SHP77 (cell line): ENCODE measurements at regions not wholly inside any gene's neighbourhood (a gene's known extent, or its start where the extent isn't known, plus 50 kb on each side); places are given as distances from the start of the nearest gene placed in this dataset.
"Not testable (repeated sequence)": the region's sequence is repeated elsewhere in the genome, so short reads cannot be mapped to it uniquely, and the experiment has no call there.

Experiments used
- DNase-seq, 2 experiments: peaks; one replicate each; lab custom pipeline; 2025; lab: John Stamatoyannopoulos, UW

DNA sequence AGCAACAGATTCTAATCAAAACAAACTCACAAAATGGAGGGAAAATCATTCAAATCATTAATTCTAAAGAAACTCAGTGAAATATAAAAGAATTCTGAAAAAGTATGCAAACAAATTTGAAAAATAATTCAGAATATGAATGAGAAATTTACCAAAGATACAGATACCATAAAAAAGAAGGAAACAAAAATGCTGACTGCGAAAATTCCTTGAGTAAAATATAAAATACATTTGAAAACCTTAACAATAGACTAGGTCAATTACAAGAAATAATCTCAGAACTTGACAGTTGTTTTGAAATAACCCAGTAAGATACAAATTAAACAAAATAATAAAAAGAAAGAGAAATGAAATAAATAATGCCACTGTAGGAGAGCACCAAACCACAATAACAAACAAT, 1289.0 kb downstream of the SLITRK1 start:
- DNase-seq, result no peak

DNA sequence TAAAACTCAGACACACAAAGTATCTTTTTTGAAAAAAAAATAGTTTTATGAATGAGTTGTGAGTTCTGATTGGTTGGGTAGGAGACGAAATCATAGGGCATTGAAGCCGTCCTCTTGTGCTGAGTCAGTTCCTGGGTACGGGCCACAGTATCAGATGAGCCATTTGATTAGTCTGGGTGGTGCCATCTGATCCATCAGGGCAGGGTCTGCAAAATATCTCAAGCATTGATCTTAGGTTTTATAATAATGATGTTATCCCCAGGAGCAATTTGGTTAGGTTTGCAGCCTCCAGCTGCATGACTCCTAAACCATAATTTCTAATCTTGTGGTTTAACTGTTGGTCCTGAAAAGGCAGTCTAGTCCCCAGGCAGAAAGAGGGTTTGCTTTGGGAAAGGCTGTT, 1310.6 kb downstream of the SLITRK1 start:
- DNase-seq, result no peak

DNA sequence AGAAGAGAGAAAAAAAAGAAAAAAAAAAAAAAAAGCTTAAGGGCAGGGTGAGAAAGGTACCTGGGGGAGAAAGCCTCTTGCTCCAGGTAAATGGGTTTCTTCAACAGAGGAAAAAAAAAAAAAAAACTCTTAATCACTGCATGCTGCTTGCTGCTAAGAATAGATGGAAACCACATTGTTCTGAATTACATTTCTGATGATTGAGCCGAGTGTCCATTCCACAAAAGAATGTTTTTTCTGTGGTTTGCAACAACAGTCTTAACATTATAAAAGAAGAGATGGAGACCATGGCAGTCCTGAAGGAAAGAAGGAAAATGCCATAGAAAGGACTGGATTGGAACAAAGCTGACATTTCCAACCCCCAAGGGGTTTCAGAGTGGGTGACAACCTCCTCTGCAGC, 1312.7 kb downstream of the SLITRK1 start:
- no peak for DNase-seq

DNA sequence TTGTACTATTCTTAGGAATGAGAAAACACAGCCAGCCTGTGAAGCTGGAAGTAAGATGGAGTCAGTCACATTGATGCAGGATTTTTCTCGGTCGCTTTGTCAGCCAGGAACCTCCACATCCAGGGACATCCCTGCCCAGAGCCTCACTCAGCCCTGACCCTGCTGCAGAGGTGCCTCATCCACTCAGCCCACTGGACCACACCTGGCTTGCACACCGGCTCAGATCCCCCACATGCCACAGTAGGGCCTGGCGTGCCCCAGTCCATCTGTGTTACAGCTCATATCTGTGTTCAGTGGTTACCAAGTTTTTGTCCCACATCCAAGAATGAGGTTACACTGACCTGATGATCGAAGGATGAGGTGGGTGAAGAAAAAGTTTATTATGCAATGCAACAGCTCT, 1315.4 kb downstream of the SLITRK1 start:
- no peak for DNase-seq

DNA sequence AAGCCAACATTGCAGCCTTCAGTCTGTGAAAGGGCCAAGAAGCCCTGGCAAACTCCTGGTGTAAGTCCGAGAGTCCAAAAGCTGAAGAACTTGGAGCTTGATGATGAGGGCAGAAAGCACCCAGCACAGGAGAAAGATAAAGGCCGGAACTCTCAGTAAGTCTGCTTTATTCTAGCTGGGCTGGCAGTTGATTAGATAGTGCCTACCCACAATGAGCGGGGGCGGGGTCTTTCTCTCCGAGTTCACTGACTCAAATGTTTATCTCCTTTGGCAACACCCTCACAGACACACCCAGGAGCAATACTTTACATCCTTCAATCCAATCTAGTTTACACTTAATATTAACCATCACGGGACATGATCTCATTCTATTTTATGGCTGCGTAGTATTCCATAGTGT, 1317.1 kb downstream of the SLITRK1 start:
- no peak for DNase-seq

DNA sequence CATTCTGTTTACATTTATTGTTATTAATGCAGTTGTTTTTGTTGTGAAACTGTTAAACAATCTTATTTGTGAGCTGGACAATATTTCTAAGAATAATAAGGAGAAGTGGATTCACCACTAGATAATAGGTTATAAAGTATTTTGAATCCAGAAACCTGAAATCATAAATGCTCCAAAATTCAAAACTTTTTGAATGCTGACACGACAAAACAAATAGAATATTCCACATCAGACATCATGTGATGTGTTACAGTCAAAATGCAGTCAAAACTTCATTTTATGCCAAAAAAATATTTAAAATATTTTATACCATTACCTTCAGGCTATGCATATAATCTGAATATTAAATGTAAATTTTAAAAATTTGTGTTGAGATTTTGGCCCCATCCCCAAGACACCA, 1321.4 kb downstream of the SLITRK1 start:
- DNase-seq, result no peak

DNA sequence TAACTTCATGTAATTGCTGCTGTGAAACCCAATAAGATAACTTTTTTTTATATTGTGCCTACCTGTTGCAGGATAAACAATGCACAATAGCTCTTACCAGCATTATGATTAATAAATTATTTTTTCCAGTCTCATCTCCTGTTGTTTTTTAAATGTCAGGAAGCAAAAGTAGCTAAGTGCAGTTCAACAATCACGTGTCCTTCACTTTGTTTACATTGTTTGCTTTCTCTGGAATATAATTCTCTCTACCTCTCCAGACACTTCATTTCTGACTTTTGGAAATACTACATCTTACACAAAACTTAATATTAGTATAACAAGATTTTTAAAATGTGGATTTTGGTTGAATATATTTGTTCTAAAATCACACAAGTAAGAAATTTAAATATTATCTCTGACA, 1359.4 kb downstream of the SLITRK1 start:
- DNase-seq, result no peak

DNA sequence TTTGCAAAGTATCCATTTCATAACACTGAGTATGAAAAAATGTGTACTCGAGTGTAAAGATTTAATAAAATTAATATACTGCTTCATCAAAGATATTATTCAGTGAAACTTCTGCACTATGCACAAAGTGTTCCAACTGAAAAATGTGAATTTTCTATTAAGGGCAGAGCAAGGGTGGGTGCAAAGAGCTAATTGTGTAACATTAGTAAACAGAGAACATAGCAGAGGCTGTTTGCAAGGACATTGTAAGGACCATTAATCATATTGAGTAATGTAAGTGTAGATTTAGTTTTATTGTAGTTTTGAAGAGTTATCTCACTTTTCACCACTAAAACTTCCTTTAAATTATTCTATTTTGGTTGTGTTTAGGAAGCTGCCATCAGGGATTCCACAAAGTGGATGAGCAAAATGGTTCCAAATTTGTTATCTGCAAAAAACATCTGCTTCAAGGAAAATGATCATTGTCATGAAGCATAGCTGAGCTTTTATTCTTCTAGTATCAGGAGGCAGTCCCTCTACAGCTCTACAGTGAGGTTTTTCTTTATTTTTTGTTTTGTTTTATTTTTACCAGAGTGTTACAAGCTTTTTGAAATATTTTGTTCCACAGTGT, 1375.4 kb downstream of the SLITRK1 start:
- no peak for DNase-seq

DNA sequence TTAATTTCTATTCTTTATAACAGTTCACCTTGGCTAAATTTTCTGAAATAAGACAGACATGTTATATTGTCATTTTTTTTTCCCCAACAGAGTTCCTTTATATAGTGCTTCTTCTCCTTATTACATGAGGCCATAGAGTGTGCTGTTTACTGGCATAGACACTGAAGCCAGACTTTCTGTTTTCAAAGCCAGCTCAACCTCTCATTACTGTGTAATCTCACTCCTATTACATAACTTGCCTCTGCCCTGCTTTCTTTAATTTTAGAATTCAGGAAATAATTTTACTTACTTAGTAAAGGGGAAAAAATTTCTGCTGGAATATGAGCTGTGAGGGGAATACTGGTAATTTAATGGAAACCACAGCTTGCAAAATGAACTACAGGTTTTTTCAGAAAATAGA, 1380.4 kb downstream of the SLITRK1 start:
- DNase-seq, result no peak

DNA sequence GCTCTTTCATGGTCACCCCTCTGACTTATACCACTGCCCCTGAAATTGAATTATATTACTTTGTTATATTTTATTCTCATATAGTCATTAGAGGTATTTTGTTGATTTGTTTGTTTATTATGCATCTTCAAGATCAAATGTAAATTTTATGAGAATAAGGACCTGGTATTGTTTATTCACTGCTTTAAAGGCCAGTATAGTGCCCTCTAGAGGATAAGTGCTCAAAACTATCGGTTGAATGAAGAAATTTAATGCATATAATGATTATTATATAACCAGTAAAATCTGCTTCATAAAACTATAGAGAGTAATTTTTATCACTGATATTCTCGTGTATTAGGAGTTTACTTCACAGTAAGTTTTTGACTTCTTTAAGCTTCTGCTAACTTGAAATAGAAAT, 1401.9 kb downstream of the SLITRK1 start:
- DNase-seq, result no peak

DNA sequence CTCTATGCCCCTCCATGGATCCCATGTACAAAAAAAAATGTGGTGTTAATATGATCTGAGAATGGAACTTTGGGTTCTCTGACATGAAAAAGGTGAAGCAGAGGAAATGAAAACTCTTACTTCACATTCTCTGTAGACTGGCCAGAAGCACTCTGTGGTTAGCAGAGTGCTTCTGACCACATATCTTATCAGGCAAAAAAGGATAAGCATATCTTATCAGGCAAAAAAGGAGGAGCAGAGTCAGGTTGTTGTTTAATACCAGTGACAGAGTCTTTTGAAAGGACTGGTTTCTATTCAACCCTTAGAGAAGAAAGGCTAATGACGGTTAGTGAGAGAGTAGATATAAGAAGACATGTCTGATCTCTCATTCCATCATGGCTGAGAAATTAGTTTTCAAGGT, 1404.8 kb downstream of the SLITRK1 start:
- no peak for DNase-seq

DNA sequence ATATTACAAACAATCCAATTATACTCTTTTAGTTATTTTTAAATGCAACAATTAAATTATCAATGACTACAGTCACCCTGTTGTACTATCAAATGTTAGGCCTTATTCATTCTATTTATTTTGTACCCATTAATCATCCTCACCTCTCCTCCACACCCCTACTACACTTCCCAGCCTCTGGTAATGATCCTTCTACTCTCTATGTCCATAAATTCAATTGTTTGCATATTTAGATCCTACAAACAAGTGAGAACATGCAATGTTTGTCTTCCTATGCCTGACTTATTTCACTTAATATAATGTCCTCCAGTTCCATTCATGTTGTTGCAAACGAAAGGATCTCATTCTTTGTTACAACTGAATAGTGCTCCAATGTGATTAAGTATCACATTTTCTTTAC, 1414.6 kb downstream of the SLITRK1 start:
- no peak for DNase-seq

DNA sequence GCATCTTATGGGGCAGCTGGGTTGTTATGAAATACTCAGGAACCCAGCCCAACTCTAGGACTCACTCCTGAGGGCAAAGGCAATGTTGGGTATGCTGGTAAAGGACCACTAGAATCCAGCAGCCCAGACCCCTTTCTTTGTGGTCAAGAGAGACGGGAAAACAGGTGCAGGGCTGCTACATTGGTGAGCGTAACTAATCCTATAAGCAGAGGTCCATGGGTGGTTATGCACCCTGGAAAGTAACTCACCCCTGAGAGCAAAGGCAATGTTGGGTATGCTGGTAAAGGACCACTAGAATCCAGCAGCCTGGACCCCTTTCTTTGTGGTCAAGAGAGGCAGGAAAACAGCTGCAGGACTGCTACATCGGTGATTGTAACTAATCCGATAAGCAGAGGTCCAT, 1422.7 kb downstream of the SLITRK1 start:
- not testable (repeated sequence) for DNase-seq

DNA sequence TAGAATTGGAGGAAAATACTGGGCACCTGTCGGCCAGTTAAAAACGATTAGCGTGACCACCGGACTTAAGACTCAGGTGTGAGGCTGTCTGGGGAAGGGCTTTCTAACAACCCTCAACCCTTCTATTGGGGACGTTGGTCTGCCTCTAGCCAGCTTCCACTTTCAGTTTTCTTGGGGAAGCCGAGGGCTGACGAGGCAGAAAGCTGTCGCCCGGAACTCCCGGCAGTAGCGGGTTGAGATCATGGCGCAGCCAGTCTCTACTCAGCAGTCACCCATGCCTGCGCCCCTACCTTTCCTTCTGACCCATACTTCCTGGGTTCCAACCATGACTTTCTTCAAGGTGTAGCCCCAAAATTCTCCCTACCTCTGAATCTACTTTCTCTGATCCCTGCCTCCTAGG, 1424.1 kb downstream of the SLITRK1 start:
- no peak for DNase-seq

DNA sequence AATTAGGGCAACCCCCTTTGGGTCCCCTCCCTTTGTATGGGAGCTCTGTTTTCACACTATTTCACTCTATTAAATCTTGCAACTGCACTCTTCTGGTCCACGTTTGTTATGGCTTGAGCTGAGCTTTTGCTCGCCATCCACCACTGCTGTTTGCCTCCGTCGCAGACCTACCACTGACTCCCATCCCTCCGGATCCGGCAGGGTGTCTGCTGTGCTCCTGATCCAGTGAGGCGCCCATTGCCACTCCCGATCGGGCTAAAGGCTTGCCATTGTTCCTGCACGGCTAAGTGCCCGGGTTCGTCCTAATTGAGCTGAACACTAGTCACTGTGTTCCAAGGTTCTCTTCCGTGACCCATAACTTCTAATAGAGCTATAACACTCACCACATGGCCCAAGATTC, 1424.7 kb downstream of the SLITRK1 start:
- DNase-seq, result not testable (repeated sequence)

DNA sequence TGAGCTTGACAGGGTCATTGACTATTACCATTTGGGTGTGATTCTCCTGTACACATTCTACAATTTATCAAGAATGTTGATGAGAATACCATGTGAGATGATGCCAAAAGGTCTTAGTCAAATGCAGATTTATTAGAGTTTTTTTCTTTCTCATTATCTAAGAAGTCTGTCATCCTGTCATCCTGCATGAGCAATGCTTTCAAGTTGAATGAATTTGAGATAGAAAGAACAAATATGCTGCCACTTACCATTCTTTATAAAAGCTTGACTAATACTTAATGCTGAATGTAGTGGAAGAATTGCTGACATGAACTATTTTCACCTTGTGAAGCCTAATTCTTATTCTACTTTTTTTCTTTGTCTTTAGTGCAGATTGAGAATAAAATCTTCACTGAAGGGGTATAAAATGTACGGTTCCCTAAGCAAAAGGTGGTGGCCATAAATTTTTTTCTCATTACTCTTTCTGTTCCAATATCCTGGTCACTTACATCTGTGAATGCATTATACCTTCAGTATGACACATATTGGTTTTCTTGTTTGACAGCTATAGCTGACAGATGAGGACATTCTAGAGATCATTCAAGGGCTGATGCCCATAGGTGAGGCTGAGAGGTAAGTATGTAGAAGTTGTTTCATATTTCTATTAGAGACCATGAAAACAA, 1434.7 kb downstream of the SLITRK1 start:
- no peak for DNase-seq

DNA sequence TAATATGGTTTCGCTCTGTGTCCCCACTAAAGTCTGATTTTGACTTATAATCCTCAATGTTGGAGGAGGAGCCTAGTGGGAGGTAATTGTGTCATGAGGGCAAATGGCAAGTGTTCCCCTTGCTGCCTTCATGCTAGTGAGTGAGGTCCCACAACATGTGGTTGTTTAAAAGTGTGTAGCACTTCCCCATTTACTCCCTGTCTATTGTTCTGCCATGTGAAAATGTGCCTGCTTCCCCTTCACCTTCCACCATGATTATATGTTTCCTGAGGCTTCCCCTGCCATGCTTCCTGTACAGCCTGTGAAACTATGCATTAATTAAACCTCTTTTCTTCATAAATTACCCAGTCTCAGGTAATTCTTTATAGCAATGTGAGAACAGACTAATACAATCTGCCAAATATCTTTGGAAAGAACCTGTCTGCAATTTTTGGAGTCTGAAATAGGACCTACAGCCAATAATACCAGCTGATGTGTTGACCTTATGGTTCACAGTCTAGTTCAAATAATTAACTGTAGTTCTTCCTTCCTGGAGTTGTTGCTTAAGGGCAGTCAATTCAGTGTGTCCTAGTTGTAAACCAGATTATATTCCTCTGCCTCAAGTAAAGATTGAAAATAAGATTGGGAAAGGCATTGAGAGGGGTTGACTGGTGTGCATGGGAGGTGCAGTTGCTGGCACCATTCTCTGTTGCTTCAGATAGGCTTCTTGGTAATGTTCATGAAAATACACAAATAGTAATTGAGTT, 1442.9 kb downstream of the SLITRK1 start:
- DNase-seq, result no peak

DNA sequence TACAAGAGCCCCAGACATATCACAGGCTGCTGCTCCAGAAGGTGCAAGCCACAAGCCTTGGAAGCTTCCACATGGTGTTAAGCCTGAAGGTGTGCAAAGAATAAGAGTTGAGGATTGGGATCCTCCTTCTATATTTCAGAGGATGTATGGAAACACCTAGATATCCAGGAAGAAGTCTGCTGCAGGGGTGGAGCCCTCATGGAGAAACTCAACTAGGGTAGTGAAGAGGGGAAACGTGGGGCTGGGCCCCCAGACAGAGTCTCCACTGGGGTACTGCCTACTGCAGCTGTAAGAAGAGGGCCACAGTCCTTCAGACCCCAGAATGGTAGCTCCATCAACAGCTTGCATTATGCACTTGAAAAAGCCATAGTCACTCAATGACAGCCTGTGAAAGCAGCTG, 1444.0 kb downstream of the SLITRK1 start:
- DNase-seq, result no peak

DNA sequence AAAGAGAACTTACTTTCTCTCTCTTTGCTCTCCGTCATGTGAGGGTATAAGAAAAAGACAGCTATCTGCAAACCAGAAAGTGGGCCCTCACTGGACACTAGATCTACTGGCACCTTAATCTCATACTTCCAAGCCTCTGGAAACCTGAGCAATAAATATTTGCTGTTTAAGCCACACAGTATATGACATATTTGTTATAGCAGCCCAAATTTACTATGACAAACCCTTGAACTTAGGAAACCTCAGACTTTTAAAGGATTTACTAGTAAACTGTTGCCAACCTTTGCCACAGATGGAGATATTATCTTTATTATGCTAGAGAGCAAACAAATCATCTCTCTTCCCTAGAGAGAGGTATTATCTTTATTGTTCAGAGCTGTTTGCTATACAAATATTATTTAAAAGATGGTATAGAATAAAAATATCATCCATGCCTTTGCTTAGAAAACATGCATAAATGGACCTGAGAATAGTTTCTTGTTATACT, 1446.1 kb downstream of the SLITRK1 start:
- DNase-seq, result no peak

DNA sequence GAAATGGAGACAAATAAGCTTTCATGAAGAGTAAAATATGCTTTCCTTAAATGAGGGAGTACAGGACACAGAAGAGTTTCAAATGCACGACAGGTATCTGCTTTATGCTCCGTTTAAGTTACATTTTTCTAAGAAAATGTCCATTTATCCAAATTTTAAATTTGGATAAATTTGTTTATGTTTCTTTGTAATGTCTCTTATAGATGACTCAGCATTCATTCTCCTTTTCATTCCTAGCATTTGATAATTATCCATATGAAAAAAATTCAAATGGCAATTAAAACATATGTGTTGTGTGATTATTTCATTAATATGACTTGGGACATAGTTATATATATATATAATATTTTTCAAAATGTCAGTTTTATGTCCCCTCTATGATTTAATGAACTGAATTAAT, 1449.3 kb downstream of the SLITRK1 start:
- DNase-seq, result no peak

DNA sequence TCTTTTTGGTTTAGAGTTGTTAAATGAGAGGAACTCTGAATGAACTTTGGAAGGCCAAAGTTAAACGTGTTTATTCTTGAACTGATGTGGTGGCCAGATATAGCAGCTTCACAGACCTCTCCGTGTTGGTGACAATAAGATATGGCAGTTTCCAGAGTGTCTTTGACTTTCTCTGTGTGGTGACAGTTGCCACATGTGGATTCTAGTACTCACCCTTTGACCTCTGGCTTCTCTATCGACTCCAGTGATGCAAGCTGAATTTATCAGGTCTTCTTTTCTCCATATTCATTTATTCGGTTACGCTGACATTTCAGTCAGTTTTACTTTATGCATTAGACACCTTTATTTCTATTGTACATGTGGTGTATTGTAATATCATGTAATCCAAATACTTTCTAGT, 1469.5 kb downstream of the SLITRK1 start:
- DNase-seq, result no peak

DNA sequence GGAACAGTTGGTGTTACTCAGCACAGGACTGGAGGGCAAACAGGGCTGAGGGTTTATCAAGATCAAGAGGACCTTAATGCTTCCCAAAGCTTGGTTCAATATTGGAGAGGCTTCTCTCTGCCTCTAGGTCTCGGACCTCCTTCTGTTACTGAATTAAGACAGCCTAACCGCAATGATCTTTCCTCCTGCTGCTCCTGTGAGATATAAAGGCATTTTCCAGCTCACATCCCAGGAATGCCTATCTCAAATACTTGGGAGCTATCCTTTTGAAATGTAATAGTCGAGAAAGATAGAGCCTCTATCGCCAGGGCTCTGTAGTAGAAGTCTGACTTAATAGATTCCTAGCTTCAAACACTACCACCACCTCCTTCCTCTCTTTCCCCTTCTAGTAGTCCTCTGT, 1475.0 kb downstream of the SLITRK1 start:
- no peak for DNase-seq

DNA sequence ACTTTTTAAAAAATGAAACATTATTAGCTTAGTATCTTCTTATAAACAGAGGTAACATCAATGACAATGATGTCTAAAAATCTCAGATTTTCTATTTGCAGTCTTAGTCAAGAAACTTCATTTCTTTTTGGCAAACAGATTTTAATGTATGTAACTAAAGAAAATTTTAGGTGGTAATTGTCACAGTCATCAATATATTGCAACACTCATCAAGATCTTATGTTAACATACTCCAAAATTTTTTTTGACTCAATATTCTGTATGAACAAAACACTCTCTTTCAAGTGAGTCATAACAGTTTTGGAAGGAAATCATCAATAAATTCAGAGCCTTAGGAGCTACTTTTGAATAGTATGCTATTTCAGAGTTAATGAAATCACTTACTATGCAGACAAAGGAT, 1507.6 kb downstream of the SLITRK1 start:
- DNase-seq, result no peak
